SH-SY5Y (cell line): ENCODE measurements at regions not wholly inside any gene's neighbourhood (a gene's known extent, or its start where the extent isn't known, plus 50 kb on each side); places are given as distances from the start of the nearest gene placed in this dataset.

ENCODE experiments used
- GATA2 ChIP-seq: IDR thresholded peaks from 2 replicates; pipeline ENCODE4 v1.6.1; 2011; ENCODE audit warnings: mild to moderate bottlenecking, low read depth, low read length
- GATA3 ChIP-seq: IDR thresholded peaks from 2 replicates; pipeline ENCODE4 v1.6.1; 2011; ENCODE audit warnings: low read depth, mild to moderate bottlenecking, low read length, moderate library complexity

GRCh38 chr1:218568962-218569550 lies 223.9 kb downstream of the TGFB2 start:
- TF ChIP-seq GATA2 (no peak), GATA3 (no peak)
